SK-N-SH (cell line): ENCODE measurements at regions not wholly inside any gene's neighbourhood (a gene's known extent, or its start where the extent isn't known, plus 50 kb on each side); places are given as distances from the start of the nearest gene placed in this dataset.

Experiments used
- CTCF ChIA-PET: fragments of 300-600, 350-600 bp; formaldehyde crosslinking; extraction: SDS; loops from one replicate; lab custom pipeline; 2021; lab: Yijun Ruan, JAX
- POLR2A ChIA-PET: fragments of 350-600 bp; sonication (Branson Sonifier 250); formaldehyde crosslinking; extraction: SDS; loops from one replicate; lab custom pipeline; 2020; ENCODE audit warnings: antibody characterized with exemption, inconsistent platforms; lab: Yijun Ruan, JAX
- DNase-seq: peaks from one replicate; pipeline ENCODE4 v3.0.0; 2012
- H2AFZ ChIP-seq: fragments of 200-600 bp; sonication (generic); 2 replicates; pipeline ENCODE4 v1.8.1; 2016; ENCODE audit warnings: antibody characterized with exemption, mild to moderate bottlenecking, low read depth
- H3F3A ChIP-seq: fragments of 200-600 bp; sonication (generic); replicated peaks from 2 replicates; pipeline ENCODE3; 2016; ENCODE audit warnings: antibody characterized with exemption, mild to moderate bottlenecking; ENCODE audit not compliant: insufficient read depth
- H3K27ac ChIP-seq, 2 experiments: fragments of 200-500 bp in 1 of 2; fragments of 200-600 bp in 1 of 2; sonication (Bioruptor generic) in 1 of 2; sonication (generic), shearing (Covaris generic) in 1 of 2; 2 replicates each; pipeline versions ENCODE4 v1.5.1 to v1.6.1; 2014 to 2016; ENCODE audit warnings: low read depth in 2 of 2, inconsistent platforms in 1 of 2, low read length in 1 of 2, mild to moderate bottlenecking in 1 of 2, mixed read lengths in 1 of 2
- H3K27me3 ChIP-seq: fragments of 200-600 bp; sonication (generic), shearing (Covaris generic); 2 replicates; pipeline ENCODE4 v1.6.1; 2016; ENCODE audit warnings: mixed run types; ENCODE audit not compliant: insufficient read depth
- H3K36me3 ChIP-seq, 2 experiments: fragments of 200-500 bp in 1 of 2; fragments of 200-600 bp in 1 of 2; sonication (Bioruptor generic) in 1 of 2; sonication (generic) in 1 of 2; replicated peaks in 1 of 2; 2 replicates each; pipeline versions ENCODE3 to v1.5.1; 2014 to 2016; ENCODE audit warnings: low read length in 1 of 2, mild to moderate bottlenecking in 1 of 2; ENCODE audit not compliant: insufficient read depth in 2 of 2, control insufficient read depth in 1 of 2
- H3K4me1 ChIP-seq, 2 experiments: fragments of 200-500 bp in 1 of 2; fragments of 200-600 bp in 1 of 2; sonication (Bioruptor generic) in 1 of 2; sonication (generic), shearing (Covaris generic) in 1 of 2; 2 replicates each; pipeline versions ENCODE4 v1.5.1 to v1.6.1; 2014 to 2016; ENCODE audit warnings: low read depth in 1 of 2, low read length in 1 of 2, mixed run types in 1 of 2; ENCODE audit not compliant: insufficient read depth in 2 of 2, control insufficient read depth in 1 of 2
- H3K4me2 ChIP-seq: fragments of 200-600 bp; sonication (generic), shearing (Covaris generic); 2 replicates; pipeline ENCODE4 v1.6.1; 2017; ENCODE audit warnings: mixed run types
- H3K4me3 ChIP-seq, 2 experiments: fragments of 200-500 bp in 1 of 2; fragments of 200-600 bp in 1 of 2; sonication (Bioruptor generic) in 1 of 2; sonication (generic), shearing (Covaris generic) in 1 of 2; 2 replicates each; pipeline versions ENCODE4 v1.5.1 to v1.8.1; 2014 to 2016; ENCODE audit warnings: low read depth in 2 of 2, inconsistent platforms in 1 of 2, low read length in 1 of 2, mild to moderate bottlenecking in 1 of 2, mixed read lengths in 1 of 2, moderate library complexity in 1 of 2
- H3K79me2 ChIP-seq: fragments of 200-600 bp; sonication (generic); 2 replicates; pipeline ENCODE4 v1.8.1; 2017; ENCODE audit warnings: mild to moderate bottlenecking; ENCODE audit not compliant: insufficient read depth
- H3K9ac ChIP-seq: fragments of 200-600 bp; sonication (generic); 2 replicates; pipeline ENCODE4 v1.6.1; 2017; ENCODE audit warnings: mixed run types
- H3K9me2 ChIP-seq: fragments of 200-600 bp; sonication (generic); 2 replicates; pipeline ENCODE4 v1.6.1; 2017; ENCODE audit warnings: mixed run types
- H3K9me3 ChIP-seq: fragments of 200-600 bp; sonication (generic); 2 replicates; pipeline ENCODE4 v1.6.1; 2017; ENCODE audit warnings: mixed run types, mild to moderate bottlenecking, moderate library complexity
- H4K20me1 ChIP-seq: fragments of 200-600 bp; sonication (generic); 2 replicates; pipeline ENCODE4 v1.6.1; 2017; ENCODE audit warnings: mild to moderate bottlenecking, mixed run types; ENCODE audit not compliant: insufficient read depth
- CHD2 ChIP-seq: fragments of 150-350 bp; IDR thresholded peaks from 2 replicates; pipeline ENCODE4 v1.6.1; 2018; ENCODE audit warnings: low read length; ENCODE audit not compliant: partially characterized antibody
- ELF1 ChIP-seq: IDR thresholded peaks from 2 replicates; pipeline ENCODE4 v1.4.0; 2012
- EP300 ChIP-seq, 2 experiments: IDR thresholded peaks; 2 replicates each; pipeline versions ENCODE4 v1.4.0 to v1.6.1; 2012; ENCODE audit warnings: borderline replicate concordance in 1 of 2, low read depth in 1 of 2, low read length in 1 of 2
- FOSL2 ChIP-seq: IDR thresholded peaks from 2 replicates; pipeline ENCODE4 v1.4.0; 2012; ENCODE audit warnings: low read depth, mild to moderate bottlenecking, moderate library complexity, borderline replicate concordance
- FOXJ3 ChIP-seq: sonication (generic); formaldehyde crosslinking; IDR thresholded peaks from 2 replicates; pipeline ENCODE4 v1.5.1; 2020; ENCODE audit warnings: mild to moderate bottlenecking, missing genetic modification reagents
- GABPA ChIP-seq: IDR thresholded peaks from 2 replicates; pipeline ENCODE4 v1.4.0; 2012; ENCODE audit warnings: low read depth, mild to moderate bottlenecking
- IRF3 ChIP-seq: fragments of 150-350 bp; IDR thresholded peaks from 2 replicates; pipeline ENCODE4 v1.6.1; 2016; ENCODE audit warnings: mild to moderate bottlenecking, low read depth, low read length
- JUND ChIP-seq: IDR thresholded peaks from 2 replicates; pipeline ENCODE4 v1.4.0; 2012
- POLR2AphosphoS5 ChIP-seq: IDR thresholded peaks from 2 replicates; pipeline ENCODE4 v1.6.1; 2012; ENCODE audit warnings: low read depth, low read length
- RAD21 ChIP-seq: IDR thresholded peaks from 2 replicates; pipeline ENCODE4 v1.6.1; 2012; ENCODE audit warnings: mild to moderate bottlenecking, low read length
- RXRA ChIP-seq: IDR thresholded peaks from 2 replicates; pipeline ENCODE4 v1.4.0; 2012; ENCODE audit warnings: low read depth, mild to moderate bottlenecking, borderline replicate concordance
- SMC3 ChIP-seq: IDR thresholded peaks from 2 replicates; pipeline ENCODE4 v1.6.1; 2012; ENCODE audit warnings: low read depth, low read length, improper control_type of control experiment
- TCF12 ChIP-seq: IDR thresholded peaks from 2 replicates; pipeline ENCODE4 v1.4.0; 2012
- TEAD4 ChIP-seq: IDR thresholded peaks from 2 replicates; pipeline ENCODE4 v1.4.0; 2012; ENCODE audit warnings: mild to moderate bottlenecking, borderline replicate concordance; ENCODE audit not compliant: insufficient read depth
- YY1 ChIP-seq: IDR thresholded peaks from 2 replicates; pipeline ENCODE4 v1.4.0; 2012; ENCODE audit warnings: low read depth, mild to moderate bottlenecking
- WGBS: methylation state at CpG from one replicate; pipeline ENCODE4 v1.1.6; 2017; ENCODE audit warnings: low lambda C conversion rate; 5-methylcytosine and 5-hydroxymethylcytosine counted together
- TF ChIP-seq, protein P1 (sequence below): fragments of 200-600 bp; sonication (generic); IDR thresholded peaks from 2 replicates; pipeline ENCODE4 v1.6.1; 2017; ENCODE audit warnings: antibody characterized with exemption, mild to moderate bottlenecking, moderate library complexity
- TF ChIP-seq, protein P2 (sequence below): IDR thresholded peaks from 2 replicates; pipeline ENCODE4 v1.6.1; 2012; ENCODE audit warnings: mild to moderate bottlenecking, low read depth, low read length, moderate library complexity

DNA sequence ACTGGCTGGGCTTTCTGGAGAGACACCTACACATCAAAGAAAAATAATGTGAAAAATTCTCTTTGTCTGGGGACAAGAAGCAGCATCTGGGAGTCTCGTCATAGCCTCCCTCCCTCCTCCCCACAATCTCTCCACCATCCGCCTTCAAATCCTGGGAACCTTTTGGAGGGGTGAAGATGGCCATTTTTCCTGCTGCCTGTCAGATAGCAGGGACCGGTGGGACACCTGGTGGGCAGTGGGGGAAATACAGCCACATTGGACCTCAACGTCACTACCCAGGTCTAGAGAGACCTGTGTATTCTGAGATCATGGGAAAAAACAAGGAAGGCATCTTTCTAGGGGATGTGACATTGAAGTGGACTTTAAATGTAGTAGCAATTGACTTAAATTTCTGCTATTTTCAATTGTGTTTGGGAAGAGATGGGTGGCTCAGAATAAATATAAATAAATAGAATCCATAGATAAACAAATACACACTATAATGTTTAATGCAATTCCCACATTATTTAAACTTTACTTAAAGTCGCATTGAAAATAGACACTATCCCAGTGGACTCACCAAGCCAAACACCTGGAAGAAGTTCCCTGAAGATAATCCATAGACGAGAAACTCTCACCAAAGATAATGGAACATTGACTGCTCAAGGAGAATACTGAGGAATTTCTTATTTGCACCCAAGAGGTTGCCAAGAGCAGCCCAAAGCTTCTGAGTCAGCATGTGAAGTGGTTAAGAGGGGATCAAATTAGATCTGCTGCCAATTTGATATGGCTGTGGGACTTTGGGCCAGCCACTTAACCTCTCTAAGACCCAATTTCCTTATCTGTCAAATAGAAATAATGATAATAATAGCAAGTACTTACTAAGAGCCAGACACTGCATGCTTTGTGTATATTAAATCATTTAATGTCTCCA is 147.6 kb upstream of the CAMK1G start:
- Histone ChIP-seq H2AFZ (peak overlapping the region; percentile 78; the same call in 1 of the 2 replicates), H3K4me2 (no peak overlapping the region), H4K20me1 (no peaks in the 10 kb centered on the region), H3K9ac (peak overlapping the region; percentile 15; the same call in 1 of the 2 replicates), H3F3A (no peaks in the 10 kb centered on the region), H3K4me3 (no peak overlapping the region; a peak in 1 of 4 replicates), H3K9me3 (no peaks in the 10 kb centered on the region), H3K27ac (peak overlapping the region in 1 of 2 experiments; percentile 47; a peak in 2 of 4 replicates), H3K4me1 (peaks cover 7 to 15% of the 10 kb centered on the region in 2 experiments; a peak in 3 of 4 replicates), H3K27me3 (no peaks in the 10 kb centered on the region), H3K79me2 (no peaks in the 10 kb centered on the region), H3K9me2 (no peaks in the 10 kb centered on the region), H3K36me3 (no peaks in the 10 kb centered on the region)
- no peak for TF ChIP-seq GABPA
- no peak for TF ChIP-seq EP300 (IDR thresholded peaks at IDR 0.05; ENCODE audit: borderline replicate concordance in 1 of 2, low read depth in 1 of 2, low read length in 1 of 2)
- peak; percentile 89 for TF ChIP-seq SMC3
- TF ChIP-seq CHD2: no peak
- TF ChIP-seq TCF12: no peak
- TF ChIP-seq FOSL2: no peak
- peak; percentile 65; the same call in 1 of the 2 replicates for TF ChIP-seq YY1
- TF ChIP-seq FOXJ3 (CRISPR knock-in tag): no peak
- TF ChIP-seq, protein P1, sequence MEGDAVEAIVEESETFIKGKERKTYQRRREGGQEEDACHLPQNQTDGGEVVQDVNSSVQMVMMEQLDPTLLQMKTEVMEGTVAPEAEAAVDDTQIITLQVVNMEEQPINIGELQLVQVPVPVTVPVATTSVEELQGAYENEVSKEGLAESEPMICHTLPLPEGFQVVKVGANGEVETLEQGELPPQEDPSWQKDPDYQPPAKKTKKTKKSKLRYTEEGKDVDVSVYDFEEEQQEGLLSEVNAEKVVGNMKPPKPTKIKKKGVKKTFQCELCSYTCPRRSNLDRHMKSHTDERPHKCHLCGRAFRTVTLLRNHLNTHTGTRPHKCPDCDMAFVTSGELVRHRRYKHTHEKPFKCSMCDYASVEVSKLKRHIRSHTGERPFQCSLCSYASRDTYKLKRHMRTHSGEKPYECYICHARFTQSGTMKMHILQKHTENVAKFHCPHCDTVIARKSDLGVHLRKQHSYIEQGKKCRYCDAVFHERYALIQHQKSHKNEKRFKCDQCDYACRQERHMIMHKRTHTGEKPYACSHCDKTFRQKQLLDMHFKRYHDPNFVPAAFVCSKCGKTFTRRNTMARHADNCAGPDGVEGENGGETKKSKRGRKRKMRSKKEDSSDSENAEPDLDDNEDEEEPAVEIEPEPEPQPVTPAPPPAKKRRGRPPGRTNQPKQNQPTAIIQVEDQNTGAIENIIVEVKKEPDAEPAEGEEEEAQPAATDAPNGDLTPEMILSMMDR: peak; percentile 96
- peak; percentile 96 for TF ChIP-seq RAD21
- 36% methylated on average over 6 of the region's 6 CpGs for WGBS
- ChIA-PET CTCF (interaction anchor here (0.6 to 4.9 kb wide), 27 partner anchors 9 to 1414 kb away, joined by 3 to 40 read pairs (median 4); partner anchors contain the start of gene PLXNA2), POLR2A (no interaction called here)
- peak; percentile 86 for DNase-seq

DNA sequence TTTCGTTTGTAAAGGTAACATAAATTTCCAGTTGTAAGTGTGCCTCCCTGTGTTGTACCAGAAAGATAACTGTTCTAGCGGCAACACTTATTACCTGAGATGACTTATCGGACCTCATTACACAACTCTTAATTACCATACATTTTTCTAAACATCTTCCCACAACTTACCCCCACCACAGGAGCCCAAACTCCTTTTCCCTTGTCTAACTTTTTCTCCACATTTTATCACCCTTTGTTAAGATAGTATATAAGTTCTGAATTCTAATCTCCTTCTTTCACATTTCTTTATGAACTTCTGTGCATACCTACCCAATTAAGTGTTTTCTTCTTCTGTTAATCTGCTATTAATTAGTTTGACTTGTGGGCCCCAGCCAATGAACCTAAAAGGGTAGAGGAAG is 143.7 kb upstream of the CAMK1G start:
- no peaks in the 10 kb centered on the region for H4K20me1 ChIP-seq
- no peak overlapping the region for H3K4me3 ChIP-seq
- H3K4me2 ChIP-seq: no peak overlapping the region
- WGBS: 84% methylated on average over 3 of the region's 3 CpGs
- no peaks in the 10 kb centered on the region for H3K79me2 ChIP-seq
- no peaks in the 10 kb centered on the region for H3K27me3 ChIP-seq
- H3K36me3 ChIP-seq: no peaks in the 10 kb centered on the region
- TF ChIP-seq IRF3 (no peak), TEAD4 (no peak), ELF1 (no peak), TCF12 (no peak), POLR2AphosphoS5 (no peak), JUND (no peak), FOSL2 (no peak), RXRA (no peak)
- TF ChIP-seq, protein P2, sequence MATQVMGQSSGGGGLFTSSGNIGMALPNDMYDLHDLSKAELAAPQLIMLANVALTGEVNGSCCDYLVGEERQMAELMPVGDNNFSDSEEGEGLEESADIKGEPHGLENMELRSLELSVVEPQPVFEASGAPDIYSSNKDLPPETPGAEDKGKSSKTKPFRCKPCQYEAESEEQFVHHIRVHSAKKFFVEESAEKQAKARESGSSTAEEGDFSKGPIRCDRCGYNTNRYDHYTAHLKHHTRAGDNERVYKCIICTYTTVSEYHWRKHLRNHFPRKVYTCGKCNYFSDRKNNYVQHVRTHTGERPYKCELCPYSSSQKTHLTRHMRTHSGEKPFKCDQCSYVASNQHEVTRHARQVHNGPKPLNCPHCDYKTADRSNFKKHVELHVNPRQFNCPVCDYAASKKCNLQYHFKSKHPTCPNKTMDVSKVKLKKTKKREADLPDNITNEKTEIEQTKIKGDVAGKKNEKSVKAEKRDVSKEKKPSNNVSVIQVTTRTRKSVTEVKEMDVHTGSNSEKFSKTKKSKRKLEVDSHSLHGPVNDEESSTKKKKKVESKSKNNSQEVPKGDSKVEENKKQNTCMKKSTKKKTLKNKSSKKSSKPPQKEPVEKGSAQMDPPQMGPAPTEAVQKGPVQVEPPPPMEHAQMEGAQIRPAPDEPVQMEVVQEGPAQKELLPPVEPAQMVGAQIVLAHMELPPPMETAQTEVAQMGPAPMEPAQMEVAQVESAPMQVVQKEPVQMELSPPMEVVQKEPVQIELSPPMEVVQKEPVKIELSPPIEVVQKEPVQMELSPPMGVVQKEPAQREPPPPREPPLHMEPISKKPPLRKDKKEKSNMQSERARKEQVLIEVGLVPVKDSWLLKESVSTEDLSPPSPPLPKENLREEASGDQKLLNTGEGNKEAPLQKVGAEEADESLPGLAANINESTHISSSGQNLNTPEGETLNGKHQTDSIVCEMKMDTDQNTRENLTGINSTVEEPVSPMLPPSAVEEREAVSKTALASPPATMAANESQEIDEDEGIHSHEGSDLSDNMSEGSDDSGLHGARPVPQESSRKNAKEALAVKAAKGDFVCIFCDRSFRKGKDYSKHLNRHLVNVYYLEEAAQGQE: no peak
- no peaks in the 10 kb centered on the region for H3F3A ChIP-seq
- H3K4me1 ChIP-seq: peaks cover 5 to 7% of the 10 kb centered on the region in 2 experiments; a peak in 2 of 4 replicates
- no peaks in the 10 kb centered on the region for H3K9me2 ChIP-seq
- ChIA-PET CTCF (no interaction called here), POLR2A (no interaction called here)
- H3K9ac ChIP-seq: no peak overlapping the region
- no peak for DNase-seq
- H3K27ac ChIP-seq: no peak overlapping the region
- H2AFZ ChIP-seq: no peak overlapping the region
- no peaks in the 10 kb centered on the region for H3K9me3 ChIP-seq
